Limb (tissue), 2 donors: ENCODE measurements at regions not wholly inside any gene's neighbourhood (a gene's known extent, or its start where the extent isn't known, plus 50 kb on each side); places are given as distances from the start of the nearest gene placed in this dataset.

Source experiments
- DNase-seq, 2 donors: peaks; one replicate each; pipeline ENCODE4 v3.0.0-alpha.2; 2016; ENCODE audit errors: extremely low spot score in 2 of 2

DNA sequence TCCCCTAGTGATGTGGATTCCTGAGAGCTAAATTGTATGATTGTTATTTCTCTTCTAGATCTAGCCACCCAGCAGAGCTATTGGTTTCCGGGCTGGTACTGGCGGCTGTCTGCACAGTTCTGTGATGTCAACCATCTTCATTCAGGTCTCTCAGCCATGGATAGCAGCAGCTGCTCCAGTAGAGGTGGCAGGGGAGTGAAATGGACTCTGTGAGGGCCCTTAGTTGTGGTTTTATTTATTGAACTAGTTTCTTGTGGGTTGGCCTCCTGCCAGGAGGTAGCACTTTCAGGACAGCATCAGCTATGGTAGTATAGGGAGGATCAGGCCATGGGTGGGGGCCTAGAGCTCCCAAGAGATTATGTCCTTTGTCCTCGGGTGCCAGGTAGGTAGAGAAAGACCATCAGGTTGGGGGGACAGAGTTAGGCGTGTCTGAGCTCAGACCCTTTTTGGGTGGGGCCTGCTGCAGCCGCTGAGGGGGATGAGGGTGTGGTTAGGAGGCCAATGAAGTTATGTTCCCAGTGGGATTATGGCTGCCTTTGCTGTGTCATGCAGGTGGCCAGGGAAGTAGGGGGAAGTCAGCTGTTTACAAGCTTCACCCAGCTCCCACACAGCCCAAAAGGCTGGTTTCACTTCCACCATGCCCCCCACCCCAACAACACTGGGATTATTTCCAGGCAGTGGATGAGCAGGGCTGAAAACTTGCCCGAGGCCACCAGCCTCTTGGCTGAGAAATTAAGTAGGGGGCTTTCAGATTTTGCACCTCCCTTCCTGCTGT is 55.1 kb upstream of the RGS4 start:
- DNase-seq: no peak

DNA sequence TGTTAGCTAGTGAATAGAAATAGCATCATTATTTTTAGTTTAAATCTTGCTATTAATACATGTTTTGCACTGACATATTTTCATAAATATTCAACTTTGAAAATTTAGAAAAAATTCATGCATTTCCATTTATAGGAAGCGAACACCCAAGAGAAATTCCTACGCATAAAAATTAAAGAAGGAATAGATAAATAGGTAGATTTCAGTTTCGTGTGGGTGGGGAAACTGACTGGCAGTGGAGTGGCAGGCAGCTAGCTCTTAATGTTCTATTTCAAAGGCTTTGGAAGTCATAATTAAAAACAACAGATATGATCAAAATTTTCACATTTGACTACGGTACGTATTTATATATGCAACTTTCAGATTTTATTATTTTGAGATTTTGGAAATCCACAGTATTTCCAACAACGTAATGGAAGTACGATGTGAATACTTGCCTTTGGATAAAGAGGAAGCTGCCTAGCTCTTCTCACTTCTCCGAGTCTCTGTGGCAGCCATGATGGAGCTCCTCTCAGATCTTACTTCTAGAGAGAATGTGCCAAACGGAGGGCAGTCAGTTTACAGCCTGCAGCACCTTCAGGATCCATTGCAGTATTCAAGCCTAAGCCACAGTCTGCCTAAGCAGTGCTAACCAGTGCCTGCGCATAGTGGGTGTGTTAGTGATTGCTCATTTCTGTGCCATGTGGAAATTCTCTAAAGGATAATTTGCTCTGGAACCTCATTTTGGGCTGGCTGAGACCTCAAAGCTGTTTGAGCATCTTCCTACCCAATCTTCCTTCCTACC is 62.9 kb upstream of the RGS4 start:
- no peak for DNase-seq

DNA sequence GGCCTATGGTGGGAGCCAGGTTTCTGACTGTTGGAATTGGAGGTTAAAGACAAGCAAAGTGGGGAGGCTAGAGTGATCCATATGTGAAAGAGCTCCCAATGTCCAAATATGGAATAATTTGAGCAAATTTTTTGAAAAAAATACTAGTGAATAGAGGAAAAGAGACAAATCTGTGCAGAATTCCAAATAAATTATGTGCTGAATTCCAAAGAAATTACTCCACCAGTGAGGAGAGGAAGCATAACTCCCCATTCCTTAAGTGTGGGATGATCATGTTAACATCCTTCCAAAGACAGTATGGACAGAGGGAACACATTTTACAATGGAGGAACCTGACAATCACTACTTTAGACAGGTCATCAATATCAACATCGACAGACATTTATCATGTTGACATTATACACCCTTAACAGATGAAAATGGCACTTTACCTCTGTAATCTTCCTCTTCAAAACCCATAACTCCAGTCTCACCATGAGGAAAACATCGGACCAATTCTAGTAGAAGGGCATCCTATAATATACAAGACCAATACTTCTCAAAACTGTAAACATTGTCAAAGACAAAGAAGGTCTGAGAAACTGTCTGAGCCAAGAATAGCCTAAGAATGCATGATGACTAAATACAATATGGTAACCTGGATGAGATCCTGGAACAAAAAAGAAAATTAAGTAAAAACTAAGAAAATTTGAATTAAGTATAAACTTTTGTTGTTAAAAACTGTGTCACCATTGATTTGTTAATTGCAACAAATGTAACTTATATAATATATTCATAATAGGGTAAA is 71.5 kb upstream of the RGS4 start:
- DNase-seq: no peak

DNA sequence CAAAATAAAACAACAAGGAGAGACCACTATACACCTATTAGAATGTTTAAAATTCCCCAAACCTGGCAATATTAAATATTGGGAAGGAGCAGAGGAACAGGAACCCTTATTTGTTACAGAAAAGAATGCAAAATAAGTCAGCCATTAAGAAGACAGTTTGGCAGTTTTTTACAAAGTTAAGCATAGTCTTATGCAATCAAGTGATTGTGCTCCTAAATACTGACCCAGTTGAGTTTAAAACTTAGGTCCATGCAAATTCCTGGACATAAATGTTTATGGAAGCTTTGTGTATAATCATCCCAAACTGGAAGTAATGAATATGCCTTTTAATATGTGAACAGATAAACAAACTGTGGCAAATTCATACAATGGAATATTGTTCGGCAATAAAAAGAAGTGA is 72.9 kb upstream of the RGS4 start:
- no peak for DNase-seq

DNA sequence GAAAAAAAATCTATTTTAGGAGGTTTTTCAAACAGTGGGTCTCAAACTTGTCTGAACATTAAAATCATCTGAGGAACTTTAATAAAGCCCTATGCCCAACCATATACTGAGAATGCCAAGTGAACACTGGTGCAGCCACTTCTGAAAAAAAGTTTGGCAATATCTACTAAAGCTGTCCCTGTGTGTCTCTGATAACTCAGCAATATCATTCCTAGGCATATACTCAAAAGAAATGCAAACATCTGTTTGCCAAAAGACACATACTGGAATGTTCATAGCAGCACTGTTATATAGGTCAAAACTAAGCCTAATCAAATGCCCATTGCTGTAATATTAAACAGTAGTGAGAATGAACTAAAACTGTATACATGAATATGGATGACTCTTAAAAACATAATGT is 74.2 kb upstream of the RGS4 start:
- no peak for DNase-seq

DNA sequence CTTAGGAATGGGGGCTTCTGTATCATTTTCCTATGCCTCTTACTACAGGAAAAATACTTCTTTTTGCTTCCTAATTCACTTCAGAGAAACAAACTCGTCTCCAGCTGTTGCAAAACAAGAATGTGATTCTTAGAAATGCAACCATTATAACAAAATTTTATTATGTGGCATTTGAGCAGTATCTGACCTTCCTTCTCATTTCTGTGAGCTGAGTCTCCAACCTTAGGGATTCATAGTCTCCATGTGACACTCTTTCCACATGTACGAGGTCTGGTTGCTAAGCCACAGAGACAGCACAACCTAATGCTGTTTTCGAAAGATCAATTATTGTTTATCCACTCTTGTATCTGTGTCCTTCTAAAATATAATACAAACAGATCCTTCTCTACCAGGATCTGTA is 75.3 kb upstream of the RGS4 start:
- no peak for DNase-seq

DNA sequence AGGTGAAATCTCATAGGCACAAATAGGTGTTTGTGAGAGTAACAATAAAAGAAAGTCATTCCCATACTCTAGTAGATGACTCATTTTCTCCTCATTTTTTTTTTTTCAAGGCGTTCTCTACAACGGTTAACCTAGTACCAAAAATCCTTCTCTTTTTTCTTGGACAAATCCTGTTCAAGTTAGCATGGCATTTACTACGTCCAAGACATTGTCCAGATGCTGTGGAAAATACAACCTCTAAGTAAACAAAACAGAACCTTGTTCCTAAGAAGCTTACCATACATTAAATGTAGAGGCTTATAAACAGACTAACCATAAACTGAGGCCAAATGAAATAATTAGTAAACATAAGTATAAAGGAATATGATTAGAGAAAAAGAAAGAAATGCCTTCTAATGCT is 76.2 kb upstream of the RGS4 start:
- no peak for DNase-seq

DNA sequence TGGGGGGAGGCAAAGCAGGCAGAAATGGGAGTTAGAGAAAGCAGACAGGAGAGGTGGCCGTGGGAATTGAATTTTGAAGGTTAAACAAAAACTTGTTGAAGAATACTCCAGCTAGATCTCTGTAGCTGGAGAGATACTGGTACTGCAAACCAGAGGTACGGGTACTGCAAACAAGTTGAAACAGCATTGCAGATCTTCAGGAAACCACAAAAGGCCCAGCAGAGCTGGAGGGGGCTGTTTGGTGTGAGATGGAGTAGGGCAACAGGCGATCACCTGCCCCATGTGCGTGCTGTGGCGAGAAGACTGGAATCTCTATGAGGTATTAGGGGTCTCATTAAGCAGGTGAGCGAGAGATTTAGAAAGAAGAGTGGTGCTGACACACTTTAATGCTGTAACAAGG is 77.7 kb upstream of the RGS4 start:
- no peak for DNase-seq

DNA sequence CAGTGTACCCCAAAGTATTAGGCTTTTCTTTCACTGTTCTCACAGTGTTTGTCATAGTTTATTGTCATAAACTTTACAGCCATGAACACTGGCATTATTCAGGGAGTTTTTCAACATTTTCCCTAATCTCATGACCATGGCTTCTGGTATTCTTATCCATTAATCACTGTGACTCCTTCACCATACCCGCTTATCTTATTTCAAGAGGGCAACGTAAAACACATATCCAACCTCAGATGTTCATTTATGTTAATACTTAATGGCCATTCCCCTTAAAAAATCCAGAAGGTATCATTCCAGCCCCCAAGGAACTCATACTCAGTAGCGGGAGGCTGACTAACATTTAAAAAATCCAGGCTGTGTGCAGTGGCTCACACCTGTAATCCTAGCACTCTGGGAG is 78.5 kb upstream of the RGS4 start:
- DNase-seq: no peak

DNA sequence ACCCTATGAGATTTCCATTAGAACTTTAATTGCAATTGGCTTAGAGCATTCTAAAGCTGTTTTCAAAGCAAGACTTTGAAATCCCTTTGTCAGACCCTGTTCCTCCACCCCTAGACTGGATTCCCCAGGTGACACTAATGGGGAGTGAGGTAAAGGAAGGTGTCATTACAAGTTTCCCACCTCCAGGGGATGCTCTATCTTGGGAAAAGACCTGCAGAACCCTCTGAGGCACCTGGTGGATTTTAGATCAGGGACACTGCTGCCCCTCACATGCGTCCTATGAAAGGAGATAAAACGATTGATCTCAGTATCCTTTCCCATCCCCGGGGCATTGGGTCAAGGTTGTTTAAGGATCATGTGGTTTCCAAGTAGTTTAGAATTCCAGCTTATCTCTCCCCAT is 80.3 kb upstream of the RGS4 start:
- no peak for DNase-seq

DNA sequence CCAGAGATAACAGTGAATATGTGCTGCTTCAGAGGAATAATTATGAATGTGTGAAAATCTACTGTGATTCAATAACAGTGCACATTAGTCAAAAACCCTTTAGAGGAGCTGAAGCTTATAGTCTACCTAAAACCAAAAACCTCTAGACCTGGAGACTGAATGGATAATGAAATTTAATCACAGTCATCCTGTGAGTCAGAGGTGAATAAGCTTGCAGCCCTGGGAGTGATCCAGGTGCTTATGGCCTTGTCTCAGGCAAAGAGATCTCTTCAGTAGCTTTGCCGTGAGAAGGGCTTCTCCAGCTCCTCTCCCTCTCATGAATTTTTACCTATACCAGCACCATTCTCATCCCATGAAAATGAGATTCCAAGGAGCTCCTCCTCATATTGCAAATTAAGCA is 81.3 kb upstream of the RGS4 start:
- DNase-seq: no peak

DNA sequence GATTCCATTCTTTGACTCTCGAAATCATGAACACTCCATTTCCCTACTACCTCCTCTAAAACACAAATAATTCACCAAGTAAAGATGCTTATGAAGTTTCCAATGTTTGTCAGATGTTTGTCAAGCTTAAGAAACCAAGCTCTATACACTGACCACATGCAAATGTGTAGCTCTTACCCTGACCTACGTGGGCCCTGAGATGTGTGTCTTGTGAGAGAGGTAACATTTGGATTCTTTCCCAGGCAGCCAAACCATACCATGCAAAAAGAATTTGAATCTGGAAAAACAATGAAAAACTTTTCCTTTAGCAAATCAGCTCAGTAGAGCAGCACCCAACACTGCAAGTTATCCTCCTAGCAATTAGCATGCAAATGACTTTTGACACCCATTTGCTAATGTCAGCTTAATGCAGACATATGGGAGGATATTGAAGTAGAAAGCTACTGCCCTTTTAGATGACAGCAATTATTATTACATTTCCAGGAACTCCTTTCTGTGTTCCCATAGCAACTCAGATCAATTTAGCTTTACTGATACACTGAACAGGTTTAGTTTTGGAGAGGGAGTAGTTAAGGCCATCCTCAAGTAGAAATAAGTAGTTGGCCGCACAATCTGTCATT is 83.2 kb upstream of the RGS4 start:
- no peak for DNase-seq

DNA sequence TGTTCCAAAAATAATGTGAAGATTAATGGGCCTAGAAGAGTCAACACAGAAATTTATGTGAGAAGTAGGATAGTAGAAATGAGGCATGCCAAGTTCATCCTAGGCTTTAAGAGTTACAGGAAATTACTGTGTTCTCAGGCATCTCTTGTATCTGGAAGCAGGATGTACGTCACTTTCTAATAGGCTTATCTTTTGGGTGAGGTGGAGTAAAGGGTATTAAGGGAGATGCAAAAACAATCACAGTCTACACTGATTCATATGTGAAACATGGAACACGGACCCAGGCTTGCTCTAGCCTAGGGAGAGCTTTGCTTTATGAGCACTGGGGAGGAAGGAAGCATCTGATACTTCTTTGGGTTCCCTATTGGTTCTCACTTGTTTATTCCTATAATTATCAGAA is 84.5 kb upstream of the RGS4 start:
- no peak for DNase-seq

DNA sequence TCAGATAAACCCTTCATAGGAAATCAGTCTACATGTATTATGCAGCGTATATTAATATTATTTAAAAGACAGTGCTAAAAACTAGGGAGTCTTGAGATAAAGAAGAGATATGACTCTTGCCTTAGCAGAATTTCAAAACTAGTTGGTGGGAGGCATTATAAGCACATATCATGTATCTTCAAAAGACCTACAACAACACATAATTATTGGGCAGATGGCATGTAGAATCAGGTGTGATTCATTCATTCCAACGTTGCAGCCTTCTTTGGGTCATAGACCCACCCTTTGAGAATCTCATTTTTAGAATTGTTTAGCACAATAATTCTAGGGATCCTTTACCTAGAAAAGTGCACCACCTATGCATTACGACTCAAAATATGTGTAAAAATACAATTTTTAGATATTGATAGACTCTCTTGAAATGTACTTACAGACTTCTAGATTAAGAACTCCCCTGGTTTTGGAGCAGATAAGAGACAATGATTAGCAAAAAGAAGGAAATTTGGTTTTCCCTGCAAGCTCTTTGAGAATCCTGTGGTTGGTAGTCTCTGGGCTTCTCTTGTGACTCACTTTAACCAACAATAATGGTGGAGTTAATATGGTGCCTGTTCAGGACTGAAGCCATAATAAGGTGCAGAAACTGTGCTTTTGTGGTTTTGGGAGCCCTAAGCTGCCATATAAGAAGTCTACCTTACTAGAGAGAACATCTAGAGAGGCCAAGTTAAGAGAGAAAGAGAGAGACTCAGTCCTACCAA is 85.3 kb upstream of the RGS4 start:
- no peak for DNase-seq

DNA sequence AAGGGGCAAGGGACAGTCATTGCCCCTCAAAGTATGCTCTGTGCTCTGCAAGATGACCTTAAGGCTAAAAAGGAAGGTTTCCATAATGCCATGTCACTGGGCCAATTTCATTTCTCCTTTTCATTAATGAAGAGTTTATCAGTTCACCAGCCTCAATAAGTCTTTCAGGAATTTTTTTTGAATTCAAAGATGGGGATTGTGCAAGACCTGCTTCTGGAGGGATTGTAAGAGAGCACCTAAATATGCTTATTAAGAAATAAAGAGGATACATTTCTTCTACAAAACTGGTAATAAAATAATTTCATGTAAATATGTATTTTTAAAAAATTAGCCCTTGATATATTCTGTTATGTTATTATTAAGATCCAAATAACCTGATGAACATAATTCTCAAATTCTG is 86.8 kb upstream of the RGS4 start:
- DNase-seq: no peak

DNA sequence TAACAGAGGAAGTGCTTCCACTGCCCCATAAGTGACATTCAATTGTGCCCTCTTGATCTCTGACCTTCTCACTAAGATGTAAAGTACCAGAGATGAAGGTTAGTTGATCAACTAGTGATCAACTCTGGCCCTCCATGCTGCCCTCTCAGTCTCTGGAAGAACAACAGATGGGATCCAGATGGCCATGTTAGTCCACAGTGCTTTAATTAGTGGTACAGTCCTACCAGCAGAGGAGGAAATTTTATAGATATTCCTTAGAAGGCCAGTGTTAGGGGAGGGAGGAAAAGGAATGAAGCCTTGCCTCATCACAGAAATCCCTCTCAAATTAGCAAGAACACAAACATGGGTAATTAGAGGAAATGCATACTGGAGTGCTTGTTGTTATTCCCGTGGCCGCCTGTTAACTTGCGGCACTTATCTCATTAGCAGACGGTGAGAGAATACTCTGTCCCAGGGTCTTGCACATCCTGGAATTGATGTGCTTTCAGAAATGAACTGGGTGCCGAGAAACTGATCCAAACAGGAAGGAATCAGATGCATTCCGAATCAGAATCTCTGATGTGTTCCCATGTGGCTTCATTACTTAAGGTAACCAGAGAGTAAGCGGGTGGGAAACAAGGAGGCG is 91.1 kb upstream of the RGS4 start:
- no peak for DNase-seq

DNA sequence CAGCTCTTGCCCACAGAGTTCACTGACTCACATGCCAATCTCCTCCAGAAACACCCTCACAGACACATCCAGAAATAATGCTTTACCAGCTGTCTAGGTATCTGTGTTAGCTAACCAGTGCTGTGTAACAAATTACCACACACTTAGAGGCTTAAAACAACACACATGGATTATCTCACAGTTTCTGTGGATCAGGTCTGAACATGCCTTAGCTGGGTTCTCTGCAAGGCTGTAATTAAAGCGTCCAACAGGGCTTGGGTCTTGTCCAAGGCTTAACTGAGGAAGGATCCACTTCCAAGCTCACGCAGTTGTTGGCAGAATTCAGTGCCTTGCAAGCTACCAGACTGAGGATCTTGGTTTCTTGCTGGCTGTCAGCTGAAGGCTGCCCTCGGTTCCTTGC is 92.5 kb upstream of the RGS4 start:
- no peak for DNase-seq

DNA sequence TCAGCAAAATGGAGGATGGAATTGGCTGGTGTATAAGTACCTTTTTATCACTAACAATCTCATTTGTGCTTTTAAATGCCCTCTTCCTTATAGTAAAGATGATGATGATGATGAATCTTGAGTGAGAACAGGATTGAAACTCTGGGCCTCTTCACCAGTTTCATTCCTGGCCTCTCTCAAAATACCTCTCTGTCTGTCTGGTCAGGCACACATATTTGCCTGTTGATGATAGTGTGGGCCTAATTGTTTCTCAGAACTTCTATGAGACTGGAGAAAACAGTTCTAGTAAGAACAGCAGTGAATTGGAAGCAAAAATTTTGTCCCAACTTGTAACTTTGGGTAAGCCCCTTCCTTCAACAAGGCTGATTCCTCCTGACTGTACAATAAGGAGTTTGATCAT is 94.4 kb upstream of the RGS4 start:
- DNase-seq: no peak

DNA sequence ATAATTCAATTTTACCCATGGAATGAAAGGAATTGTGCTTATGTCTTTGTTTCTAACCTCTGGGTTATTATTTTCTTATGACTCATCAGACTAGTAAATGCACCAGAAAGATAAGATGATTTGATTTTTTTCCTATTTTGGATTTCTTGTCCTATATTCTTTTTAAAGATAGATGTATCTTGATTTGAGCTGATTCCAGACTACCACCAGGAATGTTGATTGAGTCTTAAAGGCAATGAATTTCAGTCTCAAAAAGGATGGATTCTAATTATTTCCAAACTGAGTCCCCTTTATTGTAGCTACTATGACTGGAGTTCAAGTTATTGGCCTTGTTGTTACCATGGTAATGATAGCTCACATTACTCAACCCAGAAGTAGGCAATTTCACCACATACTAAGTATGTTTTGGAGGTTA is 95.8 kb upstream of the RGS4 start:
- DNase-seq: no peak

DNA sequence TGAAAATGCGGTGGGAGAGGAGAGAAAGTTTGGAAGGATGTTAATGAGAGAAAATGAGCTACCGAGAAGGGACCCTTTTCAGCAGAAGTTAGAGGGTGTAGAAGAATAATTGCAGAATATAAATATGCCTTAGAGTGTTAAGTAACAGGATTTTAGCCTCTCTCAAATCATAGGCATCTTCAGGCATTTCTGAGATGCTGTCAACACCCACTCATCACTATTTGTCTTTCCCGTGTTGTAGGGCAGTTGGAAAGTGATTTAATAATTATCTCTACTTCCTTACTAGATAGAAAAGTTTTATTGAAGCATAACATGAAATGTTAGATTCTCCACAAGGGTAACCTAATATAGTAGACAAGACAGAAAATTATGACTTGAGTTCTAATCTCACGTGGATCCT is 96.4 kb upstream of the RGS4 start:
- no peak for DNase-seq

DNA sequence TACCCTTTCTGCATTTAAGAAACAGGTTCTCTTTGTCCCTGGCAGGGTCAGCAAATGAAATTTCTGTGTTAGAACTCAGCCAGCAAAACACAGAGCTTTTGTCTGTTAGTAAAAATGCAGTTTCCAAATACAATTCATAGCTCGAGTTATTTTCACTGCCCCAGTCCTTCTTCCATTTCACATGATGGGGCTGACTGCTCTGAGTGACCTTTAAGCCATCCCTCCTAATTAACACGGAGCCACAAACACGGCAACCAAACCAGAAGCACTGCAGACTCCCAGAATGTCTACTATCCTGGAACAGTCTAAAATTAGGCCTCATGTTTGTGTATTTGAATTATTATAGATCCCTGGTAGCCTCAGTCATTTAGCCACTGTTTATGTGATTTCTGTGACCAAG is 99.1 kb upstream of the RGS4 start:
- DNase-seq: no peak
